ENCODE measurements at regions not wholly inside any gene's neighbourhood (a gene's known extent, or its start where the extent isn't known, plus 50 kb on each side); places are given as distances from the start of the nearest gene placed in this dataset.

- Histone ChIP-seq H3K36me3 (replicated peaks in 1 of 2; ENCODE audit: control insufficient read depth in 1 of 2, insufficient read depth in 2 of 2, low read length in 2 of 2) (no peaks in the 10 kb centered on the region), H4K20me1 (ENCODE audit: insufficient read depth, low read length) (no peaks in the 10 kb centered on the region), H3K79me2 (ENCODE audit: insufficient read depth, low read length) (no peaks in the 10 kb centered on the region), H3K27ac (ENCODE audit: extremely low read length, insufficient read depth, low read length) (no peak overlapping the region), H2AFZ (ENCODE audit: low read length) (no peak overlapping the region), H3K4me3 (replicated peaks in 1 of 3; ENCODE audit: insufficient read depth in 1 of 3, low read depth in 2 of 3, low read length in 3 of 3) (no peak overlapping the region), H3K4me1 (ENCODE audit: insufficient read depth, low read length) (no peaks in the 10 kb centered on the region), H3K4me2 (ENCODE audit: low read depth, low read length) (no peak overlapping the region), H3K9ac (ENCODE audit: insufficient read depth, low read depth, low read length) (no peak overlapping the region), H3K9me3 (ENCODE audit: low read length) (no peaks in the 10 kb centered on the region), H3K27me3 (ENCODE audit: control insufficient read depth in 1 of 2, insufficient read depth in 2 of 2, low read length in 2 of 2) (peaks cover 11 to 63% of the 10 kb centered on the region in 2 experiments; a peak in 4 of 5 replicates)
- ChIA-PET POLR2A (no interaction called here), CTCF (ENCODE audit: low intra/inter-chr PET ratio, low total read pairs) (no interaction called here)
- no peak for TF ChIP-seq RFXAP (CRISPR knock-in tag; IDR thresholded peaks at IDR 0.05; ENCODE audit: borderline replicate concordance)
- no peak for TF ChIP-seq SMARCC2 (IDR thresholded peaks at IDR 0.05)
- no peak for TF ChIP-seq ZNF44 (CRISPR knock-in tag; IDR thresholded peaks at IDR 0.05)
- no peak for TF ChIP-seq KMT2A (CRISPR knock-in tag; IDR thresholded peaks at IDR 0.05)
- TF ChIP-seq ZNF580 (CRISPR knock-in tag; IDR thresholded peaks at IDR 0.05; ENCODE audit: borderline replicate concordance, low read depth) = no peak
- FAIRE-seq = no peak
- DNase-seq (ENCODE audit: low spot score) = no peak
- intact Hi-C loops (cut with micrococcal nuclease; ENCODE audit: unreplicated experiment) = no loop called here
- ATAC-seq = no peak; the same call in 2 of the 3 replicates
- WGBS (ENCODE audit: low lambda C conversion rate) = 24% methylated on average over 10 of the region's 13 CpGs
- in situ Hi-C loops (cut with HindIII; ENCODE audit: extremely low pct_ligation_motif_present, low pct_unique_long_range_greater_than_20kb) = no loop called here
- BruUV-seq (replicated peaks) = no TSS peak
Measured at GRCh38 chr17:77677630-77678029, 280.9 kb upstream of the TNRC6C start.

GRCh38 chr17:77679589-77679988, 278.9 kb upstream of the TNRC6C start:
- Histone ChIP-seq H3K4me1 (ENCODE audit: insufficient read depth, low read length) (no peaks in the 10 kb centered on the region), H3K4me3 (replicated peaks in 1 of 3; ENCODE audit: insufficient read depth in 1 of 3, low read depth in 2 of 3, low read length in 3 of 3) (no peak overlapping the region), H3K36me3 (replicated peaks in 1 of 2; ENCODE audit: control insufficient read depth in 1 of 2, insufficient read depth in 2 of 2, low read length in 2 of 2) (no peaks in the 10 kb centered on the region), H3K79me2 (ENCODE audit: insufficient read depth, low read length) (no peaks in the 10 kb centered on the region), H2AFZ (ENCODE audit: low read length) (no peak overlapping the region), H3K27ac (ENCODE audit: extremely low read length, insufficient read depth, low read length) (no peak overlapping the region), H3K27me3 (ENCODE audit: control insufficient read depth in 1 of 2, insufficient read depth in 2 of 2, low read length in 2 of 2) (peaks cover 11 to 63% of the 10 kb centered on the region in 2 experiments; a peak in 4 of 5 replicates), H3K9ac (ENCODE audit: insufficient read depth, low read depth, low read length) (no peak overlapping the region), H3K4me2 (ENCODE audit: low read depth, low read length) (no peak overlapping the region), H4K20me1 (ENCODE audit: insufficient read depth, low read length) (no peaks in the 10 kb centered on the region), H3K9me3 (ENCODE audit: low read length) (no peaks in the 10 kb centered on the region)
- ChIA-PET CTCF (ENCODE audit: low intra/inter-chr PET ratio, low total read pairs) (no interaction called here), POLR2A (no interaction called here)
- ATAC-seq (no peak), DNase-seq (ENCODE audit: low spot score) (no peak), FAIRE-seq (no peak)
- BruUV-seq (replicated peaks) = no TSS peak
- no peak for TF ChIP-seq NCOA1 (CRISPR knock-in tag; IDR thresholded peaks at IDR 0.05)
- TF ChIP-seq ZNF484 (CRISPR knock-in tag; IDR thresholded peaks at IDR 0.05; ENCODE audit: borderline replicate concordance, low read depth) = no peak
- no peak for TF ChIP-seq MED8 (CRISPR knock-in tag; IDR thresholded peaks at IDR 0.05; ENCODE audit: insufficient replicate concordance)
- no peak for TF ChIP-seq ZFY (CRISPR knock-in tag; IDR thresholded peaks at IDR 0.05)
- no peak for TF ChIP-seq CREM (IDR thresholded peaks at IDR 0.05)
- no peak for TF ChIP-seq CREM (CRISPR knock-in tag; IDR thresholded peaks at IDR 0.05)
- TF ChIP-seq ZNF749 (CRISPR knock-in tag; IDR thresholded peaks at IDR 0.05; ENCODE audit: borderline replicate concordance) = no peak
- no peak for TF ChIP-seq PRDM15 (CRISPR knock-in tag; IDR thresholded peaks at IDR 0.05)
- no peak for TF ChIP-seq CREBL2 (CRISPR knock-in tag; IDR thresholded peaks at IDR 0.05; ENCODE audit: borderline replicate concordance)
- no peak for TF ChIP-seq GTF2F1 (IDR thresholded peaks at IDR 0.05; ENCODE audit: low read length)
- TF ChIP-seq NCOA2 (CRISPR knock-in tag; IDR thresholded peaks at IDR 0.05) = no peak
- in situ Hi-C loops (cut with HindIII; ENCODE audit: extremely low pct_ligation_motif_present, low pct_unique_long_range_greater_than_20kb) = no loop called here
- WGBS (ENCODE audit: low lambda C conversion rate) = 39% methylated on average over 9 of the region's 9 CpGs
- intact Hi-C loops (cut with micrococcal nuclease; ENCODE audit: unreplicated experiment) = no loop called here

Data from HepG2 (cell line).